HG03139 (cell line): ENCODE measurements at regions not wholly inside any gene's neighbourhood (a gene's known extent, or its start where the extent isn't known, plus 50 kb on each side); places are given as distances from the start of the nearest gene placed in this dataset.
A peak's percentile ranks its signal among the peaks of the same experiment; 100 is the strongest.

ENCODE experiments used
- ATAC-seq: cut with Tn5 transposase; IDR thresholded peaks from one replicate; pipeline ENCODE4 v1.9.1; 2021; ENCODE audit not compliant: unreplicated experiment

DNA sequence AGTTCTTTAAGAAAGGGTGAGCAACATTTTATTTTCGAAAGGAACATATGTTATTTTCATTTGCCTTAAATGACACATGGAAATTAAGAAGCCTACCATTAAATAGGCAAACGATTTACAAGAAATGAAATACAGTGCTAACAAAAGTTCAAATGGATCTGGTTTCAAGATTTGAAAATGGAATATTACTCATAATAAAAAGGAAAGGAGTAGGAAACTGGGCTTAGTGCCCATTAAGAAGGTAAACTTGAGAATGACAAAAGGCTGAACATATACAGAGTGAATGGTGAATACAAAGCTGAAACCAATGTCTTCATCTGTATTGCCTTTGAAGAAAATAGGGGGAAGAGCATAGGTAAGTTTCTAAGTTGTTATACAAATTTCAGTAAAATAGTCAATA, 974.2 kb upstream of the C9orf72 start:
- ATAC-seq = no peak

DNA sequence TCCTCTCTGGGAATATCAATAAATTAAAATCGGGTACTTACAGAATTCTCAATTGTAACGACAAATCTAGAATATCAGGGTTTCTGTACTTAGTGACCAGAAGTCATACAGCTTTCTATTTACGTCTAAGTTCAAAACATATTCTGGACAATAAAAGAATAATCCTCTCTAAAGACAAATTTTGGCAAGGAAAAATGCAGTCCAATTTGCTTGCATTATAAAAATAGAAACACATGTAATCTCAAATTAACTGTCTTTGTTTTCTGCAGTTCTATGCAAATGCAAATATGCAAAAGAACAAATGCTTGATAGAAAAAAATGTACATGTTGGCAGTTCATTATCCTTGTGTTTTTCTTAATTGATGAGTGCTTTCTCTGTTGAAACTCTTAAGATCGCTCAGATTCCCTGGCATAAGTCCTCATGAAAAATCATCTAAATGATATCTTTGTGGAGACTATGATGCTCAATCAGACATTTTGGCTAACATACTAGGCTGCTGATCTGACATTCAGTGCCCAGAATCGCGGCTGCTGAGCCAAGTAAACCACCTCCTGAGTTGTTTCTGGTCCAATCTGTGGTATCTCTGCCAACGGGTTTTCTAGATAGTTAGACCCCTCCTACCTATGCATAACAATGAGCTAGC, 990.1 kb upstream of the C9orf72 start:
- ATAC-seq = no peak

DNA sequence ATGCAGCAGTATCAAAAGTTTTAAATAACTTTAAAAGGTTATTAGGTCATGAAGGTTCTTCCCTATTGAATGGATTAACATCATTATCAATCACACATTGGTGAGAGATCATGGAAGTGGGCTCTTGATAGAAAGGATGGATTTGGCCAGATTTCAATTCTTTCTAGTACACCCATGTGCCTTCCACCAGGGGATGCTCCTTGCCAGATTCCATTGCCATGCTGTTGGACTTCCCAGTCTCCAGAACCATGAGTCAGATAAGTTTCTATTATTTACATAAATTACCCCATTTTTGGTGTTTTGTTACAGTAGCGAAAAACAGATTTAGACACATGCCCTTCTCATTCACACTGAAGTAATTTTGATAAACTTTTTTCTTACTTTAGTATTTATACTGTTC, 1010.6 kb upstream of the C9orf72 start:
- no peak for ATAC-seq

DNA sequence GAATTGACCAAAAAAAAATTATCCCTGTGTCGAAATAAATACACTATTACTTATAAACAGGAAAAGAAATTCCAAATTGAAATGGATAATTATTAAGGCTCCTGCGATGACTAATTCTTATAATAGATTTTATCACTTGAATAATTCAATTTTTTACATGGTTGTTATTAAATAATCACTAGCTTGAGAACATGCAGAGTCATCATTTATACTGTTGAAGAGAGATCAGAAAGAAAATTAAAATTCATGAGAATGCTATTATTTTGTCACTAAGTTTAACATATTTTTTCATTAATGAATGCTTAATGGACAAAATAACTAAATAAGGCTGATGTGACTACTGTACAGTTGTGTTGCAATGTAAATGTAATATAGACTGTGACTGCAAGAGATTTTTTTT, 1011.3 kb upstream of the C9orf72 start:
- no peak for ATAC-seq

DNA sequence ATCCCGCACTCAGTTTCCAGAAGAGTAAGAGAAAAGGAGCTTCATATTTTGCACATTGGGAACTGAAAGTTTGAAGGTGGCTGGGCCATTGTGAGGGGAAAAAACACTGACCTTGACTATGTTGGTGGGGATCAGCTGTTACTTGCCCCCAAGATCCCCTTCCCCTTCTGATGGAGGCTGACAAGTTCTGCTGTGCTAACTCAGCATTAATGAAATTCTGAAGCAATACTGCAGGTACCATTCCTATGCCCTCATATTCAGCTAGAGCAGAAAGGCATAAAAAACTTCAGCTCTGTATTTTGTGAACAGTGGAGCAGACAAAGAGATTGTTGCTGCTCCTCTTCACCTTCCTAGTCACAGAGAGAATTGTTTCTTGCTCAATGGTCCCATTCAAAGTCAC, 1013.8 kb upstream of the C9orf72 start:
- no peak for ATAC-seq

DNA sequence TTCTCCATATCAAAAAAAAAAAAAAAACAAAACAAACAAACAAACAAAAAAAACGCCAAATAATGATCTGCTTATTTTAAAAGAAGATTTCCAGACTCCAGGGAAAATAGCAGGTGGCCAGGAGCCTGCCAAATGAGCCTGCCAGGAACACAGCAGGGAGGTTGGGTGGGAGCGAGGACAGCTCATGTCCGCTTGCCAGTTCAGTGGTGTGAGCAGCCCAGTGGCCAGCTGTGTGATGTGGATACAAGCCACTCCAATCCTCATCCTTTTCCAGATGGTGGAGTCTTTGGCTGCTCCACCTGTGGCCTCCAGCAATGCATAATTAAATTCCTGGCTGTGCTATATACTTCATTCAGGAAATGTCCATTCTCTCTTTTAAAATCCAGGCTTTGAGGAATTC, 1025.1 kb upstream of the C9orf72 start:
- no peak for ATAC-seq

DNA sequence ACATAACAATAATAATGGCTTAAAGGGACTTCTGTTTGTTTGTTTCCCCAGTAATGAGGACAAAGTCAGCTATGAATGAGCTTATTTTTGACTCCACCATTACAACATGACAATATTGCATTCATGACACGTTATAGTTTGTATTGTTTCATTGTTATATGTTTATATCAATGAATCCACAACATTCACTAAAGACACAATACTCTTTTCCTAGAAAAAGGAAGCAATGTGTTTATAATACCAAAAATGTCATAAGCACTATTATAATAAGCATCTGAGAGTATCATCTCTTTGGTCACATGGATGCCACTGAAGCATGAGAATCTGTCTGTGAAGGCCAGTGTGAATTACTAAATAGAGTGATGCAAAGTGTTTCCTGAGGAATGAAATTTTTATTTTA, 1026.9 kb upstream of the C9orf72 start:
- no peak for ATAC-seq

DNA sequence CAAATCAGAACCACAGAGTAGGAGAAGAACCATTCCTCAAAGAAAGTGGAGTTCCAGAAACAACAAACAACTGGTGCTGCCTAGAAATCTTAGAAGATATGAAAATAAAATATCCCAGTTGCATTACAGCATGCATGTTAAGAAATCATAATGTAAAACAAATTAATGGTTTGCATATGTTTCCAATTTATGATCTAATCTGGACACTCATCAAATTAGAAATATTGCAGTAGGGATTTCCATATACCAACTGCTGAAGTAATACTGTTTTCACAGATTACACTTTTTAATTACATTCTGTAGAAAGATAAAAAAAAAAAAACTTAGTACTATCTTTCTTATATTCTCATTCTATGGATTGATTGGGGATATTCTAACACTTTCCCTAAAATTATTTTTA, 1034.6 kb upstream of the C9orf72 start:
- ATAC-seq = no peak

DNA sequence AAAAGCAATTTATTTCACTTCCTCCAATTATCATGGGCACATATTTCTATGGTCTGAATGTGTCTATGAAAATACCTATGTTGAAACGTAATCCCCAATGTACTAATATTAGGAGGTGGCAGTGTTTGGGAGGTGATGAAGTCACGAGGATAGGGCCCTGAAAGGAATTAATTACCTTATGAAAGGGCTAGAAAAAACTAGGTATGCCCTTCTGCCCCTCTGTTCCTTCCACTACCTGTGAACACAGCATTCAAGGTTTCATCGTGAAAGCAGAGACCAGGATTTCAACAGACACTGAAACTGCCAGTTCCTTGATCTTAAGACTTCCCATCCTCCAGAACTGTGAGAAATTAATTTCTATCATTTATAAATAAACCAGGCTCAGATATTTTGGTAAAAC, 1037.1 kb upstream of the C9orf72 start:
- no peak for ATAC-seq

DNA sequence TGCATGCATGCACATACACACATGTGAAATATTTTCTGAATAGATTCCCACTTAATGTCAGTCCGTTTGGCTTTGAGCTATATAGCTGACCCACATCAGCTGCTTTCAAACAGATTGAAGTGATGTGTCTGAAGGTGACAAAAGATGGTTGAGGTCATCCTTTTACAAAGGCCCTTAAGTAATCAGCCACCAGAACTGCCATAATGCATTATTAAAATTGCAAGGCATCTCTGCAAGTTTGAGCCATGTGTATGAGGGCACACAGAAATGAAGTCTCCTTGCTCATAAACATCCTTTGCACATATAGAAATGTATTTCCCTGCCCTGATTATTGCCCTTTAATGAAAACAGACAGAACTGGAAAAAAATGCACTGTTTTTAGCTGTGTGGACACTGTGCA, 1043.0 kb upstream of the C9orf72 start:
- no peak for ATAC-seq

DNA sequence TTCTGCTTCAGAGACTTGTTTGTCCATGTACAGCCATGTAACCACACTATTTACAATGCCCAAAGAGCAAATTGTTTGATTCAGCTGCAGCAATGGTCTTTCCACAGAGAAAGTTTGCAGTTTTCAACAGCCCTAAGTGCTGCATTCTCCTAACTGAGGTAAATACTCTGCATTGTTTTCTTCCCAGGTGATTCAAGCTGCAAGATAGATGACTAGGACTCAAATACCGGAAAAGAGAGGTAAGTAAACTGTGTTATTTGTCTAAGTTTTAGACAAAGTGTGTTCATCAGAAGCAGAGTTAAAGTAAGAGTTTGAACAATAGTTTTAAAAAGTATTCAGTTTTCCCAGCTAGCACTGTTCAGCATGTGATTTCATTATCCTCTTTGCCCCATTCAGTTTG, 1046.7 kb upstream of the C9orf72 start:
- ATAC-seq = no peak

DNA sequence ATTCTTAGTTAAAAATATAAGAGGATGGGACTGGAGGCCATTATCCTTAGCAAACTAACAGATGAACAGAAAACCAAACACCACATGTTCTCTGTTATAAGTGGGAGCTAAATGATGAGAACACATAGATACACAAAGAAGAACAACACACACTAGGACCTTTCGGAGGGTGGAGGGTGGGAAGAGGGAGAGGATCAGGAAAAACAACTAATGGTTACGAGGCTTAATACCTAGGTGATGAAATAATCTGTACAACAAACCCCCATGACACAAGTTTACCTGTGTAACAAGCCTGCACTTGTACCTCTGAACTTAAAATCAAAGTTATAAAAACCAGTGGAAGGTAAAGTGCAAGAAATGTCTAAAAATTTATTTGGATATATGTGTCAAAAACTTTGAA, 1047.4 kb upstream of the C9orf72 start:
- no peak for ATAC-seq

DNA sequence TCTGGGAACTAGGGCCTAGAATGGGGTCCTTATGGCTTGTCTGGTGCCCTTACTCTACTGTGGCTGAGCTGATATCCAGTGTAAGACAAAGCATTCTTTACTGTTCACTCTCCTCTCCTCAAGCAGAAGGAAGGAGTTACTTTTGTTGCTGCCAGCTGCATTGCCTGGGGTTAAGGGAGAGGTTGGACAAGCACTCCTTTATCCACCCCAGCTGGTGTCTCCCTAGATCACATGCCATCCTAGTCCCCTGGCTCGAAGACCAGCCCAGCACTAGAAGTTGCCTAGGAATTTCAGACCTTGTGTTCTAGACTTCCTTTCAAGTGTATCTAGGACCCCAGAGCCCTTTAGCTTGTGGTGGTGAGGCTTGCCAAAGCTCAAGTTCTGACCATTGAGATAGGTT, 1051.5 kb upstream of the C9orf72 start:
- no peak for ATAC-seq

DNA sequence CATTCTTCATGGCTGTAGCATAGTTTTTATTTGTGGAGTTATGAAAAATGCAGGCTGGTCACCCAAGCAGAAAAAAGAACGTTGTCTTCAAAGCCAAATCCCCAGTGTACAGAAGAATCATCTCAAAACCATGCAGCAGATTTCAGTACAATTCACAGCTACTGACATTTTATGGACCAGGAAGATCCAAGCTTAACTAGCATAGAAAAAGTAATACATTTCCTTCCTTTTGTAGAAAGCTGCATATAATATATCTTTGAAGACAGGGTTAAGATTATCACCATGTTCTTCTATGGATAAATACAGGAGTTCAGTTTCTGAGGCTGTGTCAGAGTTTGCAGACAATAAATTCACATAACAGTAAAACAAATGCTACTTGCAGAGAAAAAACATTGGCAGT, 1054.8 kb upstream of the C9orf72 start:
- no peak for ATAC-seq

DNA sequence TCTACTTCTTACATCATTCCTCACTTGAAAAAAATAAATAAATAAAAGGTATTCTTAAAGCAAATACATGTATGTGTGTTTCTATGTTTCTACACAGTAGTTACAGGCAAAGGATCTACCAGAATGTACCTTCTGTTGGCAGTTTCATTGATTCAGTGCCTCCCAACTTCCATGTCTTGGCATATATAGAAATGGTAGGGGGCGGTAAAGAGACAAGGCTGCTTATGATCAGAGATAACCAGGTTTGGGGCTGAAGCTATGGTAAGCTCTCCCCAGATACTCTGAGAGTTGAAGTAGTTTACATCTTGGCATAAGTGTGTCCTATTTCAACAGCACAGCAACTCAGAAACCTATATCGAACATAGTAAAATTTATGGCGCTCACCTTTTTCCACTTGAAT, 1075.4 kb upstream of the C9orf72 start:
- no peak for ATAC-seq

DNA sequence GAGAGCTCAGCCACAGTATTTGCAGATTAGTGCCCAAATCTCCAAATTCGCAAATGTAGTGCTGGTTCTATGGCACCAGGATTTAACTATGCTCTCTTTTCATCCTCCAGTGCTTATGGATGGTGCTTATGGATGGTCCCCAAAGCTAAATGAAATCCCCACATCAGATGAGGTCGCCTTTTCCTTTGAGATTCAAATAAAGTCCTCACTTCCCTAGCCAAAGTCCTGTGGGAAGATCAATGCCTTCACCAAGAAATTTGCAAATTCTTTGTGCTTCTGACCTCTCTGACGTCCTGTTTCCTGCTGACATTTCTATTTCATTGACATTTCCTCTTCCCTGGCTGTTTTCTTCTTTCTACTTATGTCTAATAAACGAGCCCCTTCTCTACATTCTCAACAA, 1077.0 kb upstream of the C9orf72 start:
- no peak for ATAC-seq

DNA sequence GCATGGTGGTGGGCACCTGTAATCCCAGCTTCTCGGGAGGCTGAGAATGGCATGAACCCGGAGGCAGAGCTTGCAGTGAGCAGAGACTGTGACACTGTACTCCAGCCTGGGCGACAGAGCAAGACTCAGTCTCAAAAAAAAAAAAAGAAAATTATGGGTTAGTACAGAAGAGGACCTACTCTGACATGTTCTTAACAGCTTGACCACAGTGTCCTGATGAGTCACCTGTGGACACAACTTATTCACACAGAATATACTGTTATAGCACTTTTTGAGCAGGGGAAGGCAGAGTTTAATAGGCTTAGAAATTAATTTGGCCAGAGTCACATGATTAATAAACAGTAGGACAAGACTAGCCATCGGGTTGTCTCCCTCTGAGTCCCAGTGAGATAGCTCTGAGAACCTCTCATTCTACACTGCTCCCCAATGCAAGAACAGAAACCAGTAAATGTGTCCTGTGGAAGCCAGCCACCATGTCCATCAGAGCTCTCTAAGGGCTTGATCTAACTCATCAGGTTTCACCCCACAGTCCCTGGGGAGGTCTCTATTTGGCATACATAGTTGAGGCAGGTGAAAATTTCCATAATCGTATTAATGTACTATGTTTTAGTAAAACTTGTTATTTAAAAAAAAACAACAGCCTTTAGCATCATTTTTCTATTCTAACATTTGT, 1077.9 kb upstream of the C9orf72 start:
- ATAC-seq = no peak

DNA sequence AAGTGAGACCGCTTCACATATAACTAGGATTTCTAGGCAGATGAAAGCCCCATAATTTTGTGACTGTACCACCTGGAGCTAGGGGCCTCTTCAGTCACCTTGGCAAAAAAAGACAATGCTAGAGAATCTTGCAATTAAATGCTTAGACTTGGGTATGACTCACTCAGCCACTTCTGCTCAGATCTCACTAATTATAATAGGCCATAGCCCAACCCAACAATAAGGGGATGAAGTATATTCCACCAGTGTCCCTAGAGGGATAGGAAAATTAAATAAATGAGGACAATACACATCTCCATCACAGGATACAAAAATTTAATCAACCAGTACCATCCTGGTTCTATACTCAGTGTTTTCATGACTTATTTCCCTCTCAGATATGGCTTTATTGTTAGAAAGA, 1079.9 kb upstream of the C9orf72 start:
- ATAC-seq = no peak

DNA sequence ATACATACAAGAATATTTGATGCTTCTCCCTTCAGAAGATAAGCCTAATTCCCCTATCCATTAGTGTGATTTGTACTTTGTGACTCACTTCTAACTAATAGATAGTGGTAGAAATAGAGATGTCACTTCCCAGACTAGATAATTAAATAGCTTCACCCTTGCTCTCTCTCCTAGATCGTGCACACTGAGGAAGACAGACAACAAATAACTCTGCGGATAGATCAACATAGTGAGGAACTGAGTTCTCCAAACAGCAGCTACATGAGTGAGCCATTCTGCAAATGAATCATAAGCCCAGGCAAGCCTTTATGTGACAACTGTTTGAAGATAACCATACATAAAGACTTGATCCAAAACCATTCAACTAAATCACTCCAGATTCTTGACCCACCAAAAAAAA, 1083.4 kb upstream of the C9orf72 start:
- ATAC-seq = no peak

DNA sequence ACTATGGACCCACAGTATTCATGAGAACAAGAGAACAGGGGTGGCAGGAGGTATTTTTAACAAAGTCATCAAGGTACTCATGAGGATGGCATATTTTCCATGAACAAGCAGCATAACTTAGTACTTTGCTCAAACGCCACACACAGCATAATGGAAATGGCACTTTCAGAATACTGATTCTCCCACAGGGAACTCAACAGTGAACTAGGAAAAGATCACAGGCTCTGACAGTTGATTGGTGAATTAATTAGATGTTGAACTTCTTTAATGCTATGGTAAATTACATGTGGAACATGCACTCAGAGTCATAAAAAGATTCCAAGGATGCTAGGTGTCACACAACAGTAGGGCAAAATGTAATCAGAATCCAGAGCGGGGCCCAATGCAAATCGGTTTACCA, 1088.6 kb upstream of the C9orf72 start:
- ATAC-seq = no peak

DNA sequence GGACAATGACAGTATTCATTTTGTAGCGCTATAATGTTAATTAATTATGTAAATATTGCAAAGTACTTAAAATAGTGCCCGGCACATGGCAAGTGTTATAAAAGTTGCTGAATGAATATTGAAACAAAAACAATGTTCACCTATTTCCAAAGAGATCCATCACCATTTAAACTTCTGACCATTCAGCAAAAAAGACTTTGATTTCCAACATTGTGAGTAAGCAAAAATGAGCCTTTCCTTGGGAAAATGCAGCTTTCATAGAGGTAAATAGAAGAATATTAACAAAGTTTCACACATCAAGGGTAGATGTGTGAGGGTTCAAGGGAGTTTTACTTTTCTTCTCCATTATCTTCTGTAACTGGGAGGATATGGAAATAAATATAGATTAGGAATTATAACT, 1089.4 kb upstream of the C9orf72 start:
- no peak for ATAC-seq

DNA sequence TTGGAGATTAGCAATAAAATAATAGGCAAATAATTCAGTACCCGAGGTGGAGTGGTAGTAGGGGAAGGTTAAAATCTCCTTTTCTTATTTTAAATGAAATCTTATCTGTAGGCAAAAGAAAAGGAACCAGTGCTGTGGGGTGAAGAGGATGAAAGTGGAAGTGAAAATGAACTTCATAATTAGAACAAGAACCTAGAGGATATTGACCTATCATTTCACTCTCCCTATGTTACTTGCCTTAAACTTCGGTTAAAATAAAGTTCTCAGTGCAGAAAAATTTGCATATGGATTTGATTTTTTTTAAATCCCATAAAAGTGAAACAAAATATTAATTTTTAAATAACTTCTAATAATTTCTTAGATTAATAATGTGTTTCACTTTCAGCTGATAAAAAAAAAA, 1094.9 kb upstream of the C9orf72 start:
- peak; percentile 56 for ATAC-seq

DNA sequence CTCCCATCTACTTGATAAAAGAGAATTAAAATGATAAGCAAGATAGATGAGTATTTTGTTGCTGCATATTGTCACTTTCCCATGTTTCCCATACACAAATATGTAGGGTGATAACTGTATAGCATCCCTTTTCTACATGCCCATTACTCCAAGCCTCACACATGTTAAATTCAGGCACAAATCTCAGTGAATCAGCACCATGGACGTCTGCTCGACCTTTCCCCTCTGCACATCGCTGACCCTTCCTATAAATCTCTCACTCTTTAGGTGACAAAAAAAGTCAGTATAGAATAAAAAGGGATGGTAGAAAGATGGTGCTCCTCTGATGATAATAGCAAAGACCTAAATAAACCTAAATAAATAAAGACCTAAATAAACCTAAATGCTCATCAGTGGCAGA, 1097.7 kb upstream of the C9orf72 start:
- no peak for ATAC-seq
